Stimulated activated CD4-positive, alpha-beta T cell treated with anti-CD3 and anti-CD28 coated beads, TNF-alpha, amount 100 ng/mL, for 4 hours (primary cell): ENCODE measurements at regions not wholly inside any gene's neighbourhood (a gene's known extent, or its start where the extent isn't known, plus 50 kb on each side); places are given as distances from the start of the nearest gene placed in this dataset.

Experiments used
- DNase-seq, 3 experiments: peaks; one replicate each; pipeline ENCODE4 v3.0.0-alpha.2; 2020; ENCODE audit warnings: low read depth in 3 of 3

- DNase-seq = no peak
Observed at GRCh38 chr6:140320081-140321080, 945.9 kb upstream of the CITED2 start.

GRCh38 chr6:140319209-140319608 is 944.8 kb upstream of the CITED2 start:
- no peak for DNase-seq

- DNase-seq = no peak
Observed at GRCh38 chr6:140318408-140318807, 944.0 kb upstream of the CITED2 start.

- no peak for DNase-seq
Observed at GRCh38 chr6:140317950-140318349, 943.5 kb upstream of the CITED2 start.

GRCh38 chr6:140316966-140317365 is 942.5 kb upstream of the CITED2 start:
- no peak for DNase-seq

GRCh38 chr6:140314682-140315081 is 940.2 kb upstream of the CITED2 start:
- no peak for DNase-seq

GRCh38 chr6:140311146-140311545 is 936.7 kb upstream of the CITED2 start:
- no peak for DNase-seq

GRCh38 chr6:140303218-140303949 is 928.9 kb upstream of the CITED2 start:
- DNase-seq = no peak

GRCh38 chr6:140300331-140300730 is 925.9 kb upstream of the CITED2 start:
- DNase-seq = no peak

GRCh38 chr6:140289186-140289585 is 914.7 kb upstream of the CITED2 start:
- DNase-seq = no peak

- DNase-seq = no peak
Observed at GRCh38 chr6:140285998-140286690, 911.7 kb upstream of the CITED2 start.

GRCh38 chr6:140285471-140285870 is 911.0 kb upstream of the CITED2 start:
- DNase-seq = no peak

- no peak for DNase-seq
Observed at GRCh38 chr6:140284871-140285270, 910.4 kb upstream of the CITED2 start.

- no peak for DNase-seq
Observed at GRCh38 chr6:140283197-140283596, 908.7 kb upstream of the CITED2 start.

GRCh38 chr6:140281767-140282166 is 907.3 kb upstream of the CITED2 start:
- DNase-seq = no peak

- DNase-seq = no peak
Observed at GRCh38 chr6:140281236-140281635, 906.8 kb upstream of the CITED2 start.

GRCh38 chr6:140276719-140277118 is 902.3 kb upstream of the CITED2 start:
- no peak for DNase-seq

- DNase-seq = no peak
Observed at GRCh38 chr6:140276133-140276532, 901.7 kb upstream of the CITED2 start.

- DNase-seq = no peak
Observed at GRCh38 chr6:140275725-140276124, 901.3 kb upstream of the CITED2 start.

GRCh38 chr6:140274548-140274947 is 900.1 kb upstream of the CITED2 start:
- no peak for DNase-seq

GRCh38 chr6:140271759-140272377 is 897.4 kb upstream of the CITED2 start:
- no peak for DNase-seq
